ENCODE measurements at regions not wholly inside any gene's neighbourhood (a gene's known extent, or its start where the extent isn't known, plus 50 kb on each side); places are given as distances from the start of the nearest gene placed in this dataset.

DNA sequence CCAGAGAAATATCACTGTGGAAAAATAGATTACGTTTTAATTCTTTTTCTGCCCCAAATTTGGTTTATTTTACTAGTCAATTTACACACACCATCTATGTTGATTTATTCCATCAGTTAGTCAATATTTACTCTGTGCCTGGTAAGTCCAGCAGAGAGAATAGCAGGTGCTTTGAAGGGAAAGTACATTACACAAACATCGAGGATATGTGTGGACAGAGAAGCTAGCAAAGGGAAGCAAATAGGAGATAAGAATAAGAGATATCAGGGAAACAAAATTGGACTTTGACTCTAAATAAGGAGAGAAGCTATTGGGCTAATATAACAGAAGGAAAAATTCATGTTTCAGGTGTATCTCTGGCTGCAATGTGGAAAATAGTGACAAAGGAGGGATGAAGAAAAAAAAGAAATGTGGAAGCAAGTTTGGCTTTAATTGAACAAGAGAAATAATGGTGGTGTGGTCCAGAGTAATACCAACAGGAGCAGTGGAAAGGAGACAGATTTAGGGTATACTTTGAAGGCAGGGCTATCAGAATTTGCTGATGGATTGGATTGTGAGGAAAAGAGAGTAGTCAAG, 587.7 kb upstream of the CDH6 start:
- no TSS peak for BruUV-seq (replicated peaks)
- Histone ChIP-seq H3K4me3 (ENCODE audit: low read depth, low read length, poor library complexity, severe bottlenecking) (no peak overlapping the region), H4K20me1 (ENCODE audit: insufficient read depth, low read length) (no peaks in the 10 kb centered on the region), H2AFZ (ENCODE audit: low read length) (no peak overlapping the region), H3K9me3 (ENCODE audit: low read length) (no peaks in the 10 kb centered on the region), H3K9me2 (ENCODE audit: insufficient read depth, low read length) (no peaks in the 10 kb centered on the region), H3K36me3 (ENCODE audit: insufficient read depth, low read length) (no peaks in the 10 kb centered on the region), H3K4me2 (ENCODE audit: low read length) (no peak overlapping the region), H3K79me2 (ENCODE audit: insufficient read depth, low read depth, low read length) (no peaks in the 10 kb centered on the region), H3K4me1 (ENCODE audit: insufficient read depth, low read length, poor library complexity, severe bottlenecking) (no peaks in the 10 kb centered on the region), H3K27ac (ENCODE audit: low read depth, low read length, poor library complexity, severe bottlenecking) (no peak overlapping the region)
- ChIA-PET CTCF (ENCODE audit: unreplicated experiment) (no interaction called here), POLR2A (interaction anchor here (2.7 kb wide), 1 partner anchor 8 kb away, joined by 6 read pairs; no protein-coding TSS in a partner anchor)
- TF ChIP-seq, protein P1, sequence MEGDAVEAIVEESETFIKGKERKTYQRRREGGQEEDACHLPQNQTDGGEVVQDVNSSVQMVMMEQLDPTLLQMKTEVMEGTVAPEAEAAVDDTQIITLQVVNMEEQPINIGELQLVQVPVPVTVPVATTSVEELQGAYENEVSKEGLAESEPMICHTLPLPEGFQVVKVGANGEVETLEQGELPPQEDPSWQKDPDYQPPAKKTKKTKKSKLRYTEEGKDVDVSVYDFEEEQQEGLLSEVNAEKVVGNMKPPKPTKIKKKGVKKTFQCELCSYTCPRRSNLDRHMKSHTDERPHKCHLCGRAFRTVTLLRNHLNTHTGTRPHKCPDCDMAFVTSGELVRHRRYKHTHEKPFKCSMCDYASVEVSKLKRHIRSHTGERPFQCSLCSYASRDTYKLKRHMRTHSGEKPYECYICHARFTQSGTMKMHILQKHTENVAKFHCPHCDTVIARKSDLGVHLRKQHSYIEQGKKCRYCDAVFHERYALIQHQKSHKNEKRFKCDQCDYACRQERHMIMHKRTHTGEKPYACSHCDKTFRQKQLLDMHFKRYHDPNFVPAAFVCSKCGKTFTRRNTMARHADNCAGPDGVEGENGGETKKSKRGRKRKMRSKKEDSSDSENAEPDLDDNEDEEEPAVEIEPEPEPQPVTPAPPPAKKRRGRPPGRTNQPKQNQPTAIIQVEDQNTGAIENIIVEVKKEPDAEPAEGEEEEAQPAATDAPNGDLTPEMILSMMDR (conservative IDR thresholded peaks at IDR 0.05; ENCODE audit: low read length), result no peak
- TF ChIP-seq EZH2phosphoT487 (IDR thresholded peaks at IDR 0.05; ENCODE audit: borderline replicate concordance, low read depth, low read length), result no peak
- intact Hi-C loops (cut with micrococcal nuclease; ENCODE audit: unreplicated experiment), result no loop called here
- no peak for DNase-seq (ENCODE audit: low spot score)

GRCh38 chr5:30604648-30605262, 588.7 kb upstream of the CDH6 start:
- ChIA-PET POLR2A (interaction anchor here (0.5 to 2.7 kb wide), 2 partner anchors 9 to 294 kb away, joined by 3 to 6 read pairs; no protein-coding TSS in a partner anchor), CTCF (ENCODE audit: unreplicated experiment) (no interaction called here)
- no TSS peak for BruUV-seq (replicated peaks)
- Histone ChIP-seq H4K20me1 (ENCODE audit: insufficient read depth, low read length) (no peaks in the 10 kb centered on the region), H2AFZ (ENCODE audit: low read length) (no peak overlapping the region), H3K9me3 (ENCODE audit: low read length) (no peaks in the 10 kb centered on the region), H3K79me2 (ENCODE audit: insufficient read depth, low read depth, low read length) (no peaks in the 10 kb centered on the region), H3K9me2 (ENCODE audit: insufficient read depth, low read length) (no peaks in the 10 kb centered on the region), H3K36me3 (ENCODE audit: insufficient read depth, low read length) (no peaks in the 10 kb centered on the region), H3K27ac (ENCODE audit: low read depth, low read length, poor library complexity, severe bottlenecking) (no peak overlapping the region), H3K4me2 (ENCODE audit: low read length) (no peak overlapping the region), H3K4me1 (ENCODE audit: insufficient read depth, low read length, poor library complexity, severe bottlenecking) (no peaks in the 10 kb centered on the region), H3K4me3 (ENCODE audit: low read depth, low read length, poor library complexity, severe bottlenecking) (no peak overlapping the region)
- intact Hi-C loops (cut with micrococcal nuclease; ENCODE audit: unreplicated experiment), result no loop called here
- DNase-seq (ENCODE audit: low spot score), result no peak
- no peak for TF ChIP-seq EZH2phosphoT487 (IDR thresholded peaks at IDR 0.05; ENCODE audit: borderline replicate concordance, low read depth, low read length)
- TF ChIP-seq, protein P1 (conservative IDR thresholded peaks at IDR 0.05; ENCODE audit: low read length), result no peak

GRCh38 chr5:30600892-30601291, 592.6 kb upstream of the CDH6 start:
- no TSS peak for BruUV-seq (replicated peaks)
- ChIA-PET CTCF (ENCODE audit: unreplicated experiment) (no interaction called here), POLR2A (no interaction called here)
- no peaks in the 10 kb centered on the region for H3K9me2 ChIP-seq (ENCODE audit: insufficient read depth, low read length)
- H3K36me3 ChIP-seq (ENCODE audit: insufficient read depth, low read length), result no peaks in the 10 kb centered on the region
- no peak for DNase-seq (ENCODE audit: low spot score)
- no peaks in the 10 kb centered on the region for H4K20me1 ChIP-seq (ENCODE audit: insufficient read depth, low read length)
- no peak overlapping the region for H3K4me2 ChIP-seq (ENCODE audit: low read length)
- H3K4me1 ChIP-seq (ENCODE audit: insufficient read depth, low read length, poor library complexity, severe bottlenecking), result no peaks in the 10 kb centered on the region
- no peaks in the 10 kb centered on the region for H3K9me3 ChIP-seq (ENCODE audit: low read length)
- TF ChIP-seq, protein P1 (conservative IDR thresholded peaks at IDR 0.05; ENCODE audit: low read length), result no peak
- no peak for TF ChIP-seq EZH2phosphoT487 (IDR thresholded peaks at IDR 0.05; ENCODE audit: borderline replicate concordance, low read depth, low read length)
- H2AFZ ChIP-seq (ENCODE audit: low read length), result no peak overlapping the region
- H3K79me2 ChIP-seq (ENCODE audit: insufficient read depth, low read depth, low read length), result no peaks in the 10 kb centered on the region
- H3K27ac ChIP-seq (ENCODE audit: low read depth, low read length, poor library complexity, severe bottlenecking), result no peak overlapping the region
- intact Hi-C loops (cut with micrococcal nuclease; ENCODE audit: unreplicated experiment), result no loop called here
- H3K4me3 ChIP-seq (ENCODE audit: low read depth, low read length, poor library complexity, severe bottlenecking), result no peak overlapping the region

Data from OCI-LY7 (cell line).